ENCODE measurements at regions not wholly inside any gene's neighbourhood (a gene's known extent, or its start where the extent isn't known, plus 50 kb on each side); places are given as distances from the start of the nearest gene placed in this dataset.

GRCh38 chr3:175951047-175951694 is 1092.0 kb downstream of the NAALADL2 start:
- BruUV-seq (replicated peaks), result no TSS peak
- no peaks in the 10 kb centered on the region for H3K9me1 ChIP-seq (ENCODE audit: control insufficient read depth, insufficient read depth, low read length)
- no peak overlapping the region for H3K4me2 ChIP-seq (ENCODE audit: insufficient read depth, low read length)
- H3K27ac ChIP-seq (ENCODE audit: extremely low read depth, low read depth, low read length), result no peak overlapping the region
- no peak for ATAC-seq
- intact Hi-C loops (cut with micrococcal nuclease) (no loop called here), in situ Hi-C loops (cut with MboI) (no loop called here)
- no peaks in the 10 kb centered on the region for H3K27me3 ChIP-seq (ENCODE audit: control insufficient read depth in 2 of 2, insufficient read depth in 2 of 2, low read length in 2 of 2)
- H3K4me1 ChIP-seq (replicated peaks in 1 of 2; ENCODE audit: control insufficient read depth in 2 of 2, insufficient read depth in 2 of 2, low read length in 2 of 2), result no peaks in the 10 kb centered on the region
- no peak for TF ChIP-seq NR2C2 (CRISPR knock-in tag; IDR thresholded peaks at IDR 0.05)
- no peak for TF ChIP-seq NR2C2 (tag; IDR thresholded peaks at IDR 0.05)
- TF ChIP-seq ZNF175 (CRISPR knock-in tag; IDR thresholded peaks at IDR 0.05; ENCODE audit: low read depth), result no peak
- no peak for TF ChIP-seq ZFPM2 (CRISPR knock-in tag; IDR thresholded peaks at IDR 0.05)
- no peak for TF ChIP-seq ILK (tag; IDR thresholded peaks at IDR 0.05; ENCODE audit: borderline replicate concordance, low read depth)
- no peak for TF ChIP-seq POLR2AphosphoS2 (IDR thresholded peaks at IDR 0.05; ENCODE audit: low read length)
- no peak for TF ChIP-seq ZNF280A (IDR thresholded peaks at IDR 0.05; ENCODE audit: low read depth, partially characterized antibody)
- TF ChIP-seq BCOR (IDR thresholded peaks at IDR 0.05), result no peak
- TF ChIP-seq ZBTB9 (CRISPR knock-in tag; IDR thresholded peaks at IDR 0.05), result no peak
- TF ChIP-seq MCM3 (IDR thresholded peaks at IDR 0.05), result no peak
- TF ChIP-seq POLR2A (conservative IDR thresholded peaks at IDR 0.05), result no peak
- ChIA-PET POLR2A (no interaction called here), CTCF (ENCODE audit: low intra/inter-chr PET ratio) (no interaction called here)
- no peaks in the 10 kb centered on the region for H4K20me1 ChIP-seq (replicated peaks; ENCODE audit: control insufficient read depth, insufficient read depth, low read length)
- DNase-seq (ENCODE audit: extremely low read depth in 1 of 4, low spot score in 3 of 4), result no peak
- H2AFZ ChIP-seq (ENCODE audit: low read depth, low read length), result no peak overlapping the region
- no peaks in the 10 kb centered on the region for H3K36me3 ChIP-seq (ENCODE audit: control insufficient read depth, insufficient read depth, low read length)
- no peaks in the 10 kb centered on the region for H3K79me2 ChIP-seq (ENCODE audit: control insufficient read depth, insufficient read depth, low read length)
- WGBS (ENCODE audit: insufficient coverage, low coverage, missing lambda C conversion rate), result 0% methylated on average over 4 of the region's 4 CpGs
- no peak for FAIRE-seq
- no peak overlapping the region for H3K9ac ChIP-seq (ENCODE audit: insufficient read depth in 1 of 2, low read depth in 2 of 2, low read length in 2 of 2)
- 0 out of 2 replicates have a peak, but pooled peaks cover 3% of the 10 kb centered on the region for H3K9me3 ChIP-seq (replicated peaks; ENCODE audit: control insufficient read depth, insufficient read depth, low read depth, low read length)
- H3K4me3 ChIP-seq, result no peak overlapping the region

Data from K562 (cell line).